ENCODE measurements at regions not wholly inside any gene's neighbourhood (a gene's known extent, or its start where the extent isn't known, plus 50 kb on each side); places are given as distances from the start of the nearest gene placed in this dataset.

DNA sequence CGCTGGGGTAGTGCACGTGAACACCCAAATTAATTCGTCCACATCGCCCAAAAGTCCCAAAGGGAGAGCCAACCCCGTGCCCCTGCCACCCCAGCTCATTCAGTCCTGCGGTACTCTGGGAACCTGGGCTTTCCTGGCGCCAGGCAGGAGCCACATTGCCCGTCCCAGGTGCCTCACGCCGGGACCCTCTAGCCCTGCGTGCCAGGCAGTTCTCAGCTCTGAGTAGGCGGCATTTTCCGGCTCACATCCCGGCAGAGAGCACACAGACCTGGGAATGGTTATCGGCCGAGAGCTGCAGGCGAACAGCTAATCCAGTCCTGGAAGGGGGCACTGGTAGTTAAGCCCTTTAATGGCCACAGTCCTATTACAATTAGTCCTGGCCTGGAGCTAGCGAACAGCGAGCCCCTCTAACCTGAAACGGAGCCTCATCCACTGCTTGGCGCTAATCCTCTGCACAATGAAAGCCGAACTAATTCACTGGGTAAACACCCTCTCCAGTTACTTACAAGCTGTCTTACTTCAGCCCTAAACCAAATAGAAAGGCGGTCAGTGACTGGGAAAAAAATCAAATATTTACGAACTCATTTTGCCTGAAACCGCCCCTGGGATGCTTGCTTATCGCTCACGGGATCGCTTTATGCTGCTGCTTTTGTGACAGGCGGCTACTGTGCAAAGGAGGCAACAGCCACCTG, 254.6 kb upstream of the SOX14 start:
- H3K9me3 ChIP-seq (ENCODE audit: control insufficient read depth, insufficient read depth, low read length): no peaks in the 10 kb centered on the region
- no peak overlapping the region for H3K4me2 ChIP-seq (ENCODE audit: low read length)
- no peaks in the 10 kb centered on the region for H3F3A ChIP-seq (ENCODE audit: control insufficient read depth, insufficient read depth)
- no peaks in the 10 kb centered on the region for H3K4me1 ChIP-seq (ENCODE audit: control insufficient read depth, low read length)
- H3K27ac ChIP-seq (ENCODE audit: low read depth, low read length): no peak overlapping the region
- no peaks in the 10 kb centered on the region for H3K79me2 ChIP-seq (ENCODE audit: control insufficient read depth, low read length)
- H4K20me1 ChIP-seq (ENCODE audit: control insufficient read depth, insufficient read depth, low read depth, low read length): no peaks in the 10 kb centered on the region
- no peak for TF ChIP-seq EZH2phosphoT487 (IDR thresholded peaks at IDR 0.05; ENCODE audit: borderline replicate concordance, low read length)
- TF ChIP-seq, protein P1, sequence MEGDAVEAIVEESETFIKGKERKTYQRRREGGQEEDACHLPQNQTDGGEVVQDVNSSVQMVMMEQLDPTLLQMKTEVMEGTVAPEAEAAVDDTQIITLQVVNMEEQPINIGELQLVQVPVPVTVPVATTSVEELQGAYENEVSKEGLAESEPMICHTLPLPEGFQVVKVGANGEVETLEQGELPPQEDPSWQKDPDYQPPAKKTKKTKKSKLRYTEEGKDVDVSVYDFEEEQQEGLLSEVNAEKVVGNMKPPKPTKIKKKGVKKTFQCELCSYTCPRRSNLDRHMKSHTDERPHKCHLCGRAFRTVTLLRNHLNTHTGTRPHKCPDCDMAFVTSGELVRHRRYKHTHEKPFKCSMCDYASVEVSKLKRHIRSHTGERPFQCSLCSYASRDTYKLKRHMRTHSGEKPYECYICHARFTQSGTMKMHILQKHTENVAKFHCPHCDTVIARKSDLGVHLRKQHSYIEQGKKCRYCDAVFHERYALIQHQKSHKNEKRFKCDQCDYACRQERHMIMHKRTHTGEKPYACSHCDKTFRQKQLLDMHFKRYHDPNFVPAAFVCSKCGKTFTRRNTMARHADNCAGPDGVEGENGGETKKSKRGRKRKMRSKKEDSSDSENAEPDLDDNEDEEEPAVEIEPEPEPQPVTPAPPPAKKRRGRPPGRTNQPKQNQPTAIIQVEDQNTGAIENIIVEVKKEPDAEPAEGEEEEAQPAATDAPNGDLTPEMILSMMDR (IDR thresholded peaks at IDR 0.05; ENCODE audit: low read depth, low read length, poor library complexity, severe bottlenecking): no peak
- no peak overlapping the region for H3K4me3 ChIP-seq (ENCODE audit: low read length)
- H3K9me2 ChIP-seq (replicated peaks; ENCODE audit: control insufficient read depth, low read length): no peaks in the 10 kb centered on the region
- no peaks in the 10 kb centered on the region for H3K27me3 ChIP-seq (ENCODE audit: control insufficient read depth, low read length)
- no peaks in the 10 kb centered on the region for H3K36me3 ChIP-seq (ENCODE audit: control insufficient read depth, low read length)

DNA sequence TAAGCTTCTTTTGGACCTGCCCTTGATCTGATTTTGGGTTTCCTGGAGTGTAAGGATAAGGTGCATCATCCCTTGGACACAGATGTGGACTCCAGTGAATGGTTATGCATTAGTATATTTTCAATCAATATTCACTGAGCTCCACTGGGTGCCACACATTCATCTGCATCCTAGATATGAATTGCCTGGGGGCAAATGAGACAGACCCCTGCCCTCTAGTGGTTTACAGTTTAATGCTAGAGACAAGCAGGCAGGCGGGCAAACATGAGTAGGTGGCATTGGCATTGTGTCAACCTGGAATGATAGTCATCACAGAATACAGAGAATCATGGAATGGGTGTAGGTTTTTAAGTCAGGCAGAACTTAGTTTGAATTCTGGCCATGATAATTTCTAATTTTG, 252.5 kb upstream of the SOX14 start:
- no peaks in the 10 kb centered on the region for H4K20me1 ChIP-seq (ENCODE audit: control insufficient read depth, insufficient read depth, low read depth, low read length)
- H3K9me2 ChIP-seq (replicated peaks; ENCODE audit: control insufficient read depth, low read length): no peaks in the 10 kb centered on the region
- no peaks in the 10 kb centered on the region for H3K36me3 ChIP-seq (ENCODE audit: control insufficient read depth, low read length)
- no peaks in the 10 kb centered on the region for H3K9me3 ChIP-seq (ENCODE audit: control insufficient read depth, insufficient read depth, low read length)
- H3K27me3 ChIP-seq (ENCODE audit: control insufficient read depth, low read length): no peaks in the 10 kb centered on the region
- no peaks in the 10 kb centered on the region for H3F3A ChIP-seq (ENCODE audit: control insufficient read depth, insufficient read depth)
- H3K27ac ChIP-seq (ENCODE audit: low read depth, low read length): no peak overlapping the region
- H3K4me2 ChIP-seq (ENCODE audit: low read length): no peak overlapping the region
- H3K4me3 ChIP-seq (ENCODE audit: low read length): no peak overlapping the region
- no peaks in the 10 kb centered on the region for H3K4me1 ChIP-seq (ENCODE audit: control insufficient read depth, low read length)
- no peak for TF ChIP-seq EZH2phosphoT487 (IDR thresholded peaks at IDR 0.05; ENCODE audit: borderline replicate concordance, low read length)
- TF ChIP-seq, protein P1 (IDR thresholded peaks at IDR 0.05; ENCODE audit: low read depth, low read length, poor library complexity, severe bottlenecking): no peak
- H3K79me2 ChIP-seq (ENCODE audit: control insufficient read depth, low read length): no peaks in the 10 kb centered on the region

DNA sequence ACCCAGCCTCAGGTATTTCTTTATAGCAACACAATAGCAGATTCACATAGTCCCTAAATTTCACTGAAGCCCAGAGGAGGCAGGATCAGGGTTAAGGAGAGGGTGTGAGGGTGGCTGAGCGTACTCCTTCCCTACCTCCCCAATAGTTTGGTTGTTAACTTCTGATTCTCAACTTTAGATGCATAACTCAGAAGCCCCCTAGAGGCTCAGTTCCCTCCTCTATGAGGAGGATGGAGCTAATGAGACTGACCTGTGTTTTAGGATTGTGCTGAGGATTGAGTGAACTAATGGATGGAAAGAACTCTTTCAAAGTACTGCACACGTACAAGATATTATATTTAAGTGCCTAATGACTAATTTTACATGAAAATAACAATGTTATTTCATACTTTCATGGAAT, 249.3 kb upstream of the SOX14 start:
- Histone ChIP-seq H3K9me3 (ENCODE audit: control insufficient read depth, insufficient read depth, low read length) (no peaks in the 10 kb centered on the region), H3F3A (ENCODE audit: control insufficient read depth, insufficient read depth) (no peaks in the 10 kb centered on the region), H3K79me2 (ENCODE audit: control insufficient read depth, low read length) (no peaks in the 10 kb centered on the region), H3K27ac (ENCODE audit: low read depth, low read length) (no peak overlapping the region), H3K27me3 (ENCODE audit: control insufficient read depth, low read length) (no peaks in the 10 kb centered on the region), H3K9me2 (replicated peaks; ENCODE audit: control insufficient read depth, low read length) (no peaks in the 10 kb centered on the region), H3K4me3 (ENCODE audit: low read length) (no peak overlapping the region), H4K20me1 (ENCODE audit: control insufficient read depth, insufficient read depth, low read depth, low read length) (no peaks in the 10 kb centered on the region), H3K4me2 (ENCODE audit: low read length) (no peak overlapping the region), H3K36me3 (ENCODE audit: control insufficient read depth, low read length) (no peaks in the 10 kb centered on the region), H3K4me1 (ENCODE audit: control insufficient read depth, low read length) (no peaks in the 10 kb centered on the region)
- no peak for TF ChIP-seq EZH2phosphoT487 (IDR thresholded peaks at IDR 0.05; ENCODE audit: borderline replicate concordance, low read length)
- TF ChIP-seq, protein P1 (IDR thresholded peaks at IDR 0.05; ENCODE audit: low read depth, low read length, poor library complexity, severe bottlenecking): peak; percentile 11

All from DOHH2 (cell line).